Left lung (tissue), 4 donors: ENCODE measurements at regions not wholly inside any gene's neighbourhood (a gene's known extent, or its start where the extent isn't known, plus 50 kb on each side); places are given as distances from the start of the nearest gene placed in this dataset.
A peak's percentile ranks its signal among the peaks of the same experiment; 100 is the strongest.

ENCODE experiments used
- ATAC-seq: fragments of 200-7000 bp; cut with Tn5 transposase; one replicate; pipeline ENCODE4 v1.9.1; 2020; ENCODE audit warnings: moderate library complexity
- DNase-seq, 4 donors: peaks; one replicate each; pipeline ENCODE4 v3.0.0-alpha.2; 2013 to 2020
- H3K27ac ChIP-seq, 2 donors: fragments of 200-600 bp; sonication (generic) in 1 of 2; one replicate each; pipeline versions ENCODE4 v1.5.0 to v1.8.0; 2020 to 2021
- H3K27me3 ChIP-seq, 2 donors: fragments of 200-600 bp; sonication (generic) in 1 of 2; one replicate each; pipeline versions ENCODE4 v1.5.0 to v1.8.0; 2020 to 2021
- H3K36me3 ChIP-seq, 2 donors: fragments of 200-600 bp; sonication (generic) in 1 of 2; one replicate each; pipeline versions ENCODE4 v1.5.0 to v1.8.0; 2020 to 2021
- H3K4me1 ChIP-seq, 2 donors: fragments of 200-600 bp; one replicate each; pipeline ENCODE4 v1.8.0; 2021
- H3K4me3 ChIP-seq, 2 donors: fragments of 200-600 bp; sonication (generic) in 1 of 2; one replicate each; pipeline versions ENCODE4 v1.5.0 to v1.8.0; 2020 to 2021; ENCODE audit warnings: mild to moderate bottlenecking in 1 of 2
- H3K9me3 ChIP-seq, 2 donors: fragments of 200-600 bp; sonication (generic) in 1 of 2; one replicate each; pipeline versions ENCODE4 v1.5.0 to v1.8.0; 2020 to 2021
- intact Hi-C, 2 donors: fragments of 100-400 bp; cut with DNase I; formaldehyde crosslinking; loops; one replicate each; pipeline versions ENCODE4 v1.11.2 to v1.14.2; 2022
- TF ChIP-seq, protein P1 (sequence below), 2 donors: fragments of 200-600 bp; sonication (generic) in 1 of 2; IDR thresholded peaks; one replicate each; pipeline versions ENCODE4 v1.5.0 to v1.8.0; 2021; ENCODE audit warnings: antibody characterized with exemption in 2 of 2
- donor health status: DM: no; HTN: yes; CAD: no.
- donor health status: DM: no; HTN: no; CAD: no.

DNA sequence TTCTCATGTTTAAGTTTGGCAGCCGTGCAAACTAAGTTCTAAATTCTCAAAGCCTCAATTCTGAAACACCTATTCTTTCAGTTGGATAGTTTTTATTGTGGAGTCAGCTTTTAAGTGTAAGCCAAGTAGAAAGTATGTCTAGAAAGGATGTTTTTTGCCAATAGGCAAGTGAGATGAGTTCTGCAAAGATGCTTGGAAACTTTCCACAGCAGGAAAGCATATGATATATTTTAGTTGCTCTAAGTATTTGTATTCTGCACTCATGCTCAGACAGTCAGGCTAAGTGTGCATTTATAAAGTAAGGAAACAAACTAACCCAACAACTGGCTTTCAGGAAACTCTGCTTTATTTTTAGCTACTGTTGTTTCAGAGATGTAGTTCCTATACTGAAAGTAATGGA, 67.3 kb upstream of the CDH18 start:
- Histone ChIP-seq H3K4me1 (no peaks in the 10 kb centered on the region), H3K27me3 (no peaks in the 10 kb centered on the region), H3K4me3 (no peak overlapping the region), H3K9me3 (peaks cover 0 to 2% of the 10 kb centered on the region in 2 donors), H3K27ac (no peak overlapping the region), H3K36me3 (no peaks in the 10 kb centered on the region)
- ATAC-seq (no peak), DNase-seq (no peak)
- intact Hi-C loops = no loop called here
- TF ChIP-seq, protein P1, sequence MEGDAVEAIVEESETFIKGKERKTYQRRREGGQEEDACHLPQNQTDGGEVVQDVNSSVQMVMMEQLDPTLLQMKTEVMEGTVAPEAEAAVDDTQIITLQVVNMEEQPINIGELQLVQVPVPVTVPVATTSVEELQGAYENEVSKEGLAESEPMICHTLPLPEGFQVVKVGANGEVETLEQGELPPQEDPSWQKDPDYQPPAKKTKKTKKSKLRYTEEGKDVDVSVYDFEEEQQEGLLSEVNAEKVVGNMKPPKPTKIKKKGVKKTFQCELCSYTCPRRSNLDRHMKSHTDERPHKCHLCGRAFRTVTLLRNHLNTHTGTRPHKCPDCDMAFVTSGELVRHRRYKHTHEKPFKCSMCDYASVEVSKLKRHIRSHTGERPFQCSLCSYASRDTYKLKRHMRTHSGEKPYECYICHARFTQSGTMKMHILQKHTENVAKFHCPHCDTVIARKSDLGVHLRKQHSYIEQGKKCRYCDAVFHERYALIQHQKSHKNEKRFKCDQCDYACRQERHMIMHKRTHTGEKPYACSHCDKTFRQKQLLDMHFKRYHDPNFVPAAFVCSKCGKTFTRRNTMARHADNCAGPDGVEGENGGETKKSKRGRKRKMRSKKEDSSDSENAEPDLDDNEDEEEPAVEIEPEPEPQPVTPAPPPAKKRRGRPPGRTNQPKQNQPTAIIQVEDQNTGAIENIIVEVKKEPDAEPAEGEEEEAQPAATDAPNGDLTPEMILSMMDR (IDR thresholded peaks at IDR 0.05) = no peak

DNA sequence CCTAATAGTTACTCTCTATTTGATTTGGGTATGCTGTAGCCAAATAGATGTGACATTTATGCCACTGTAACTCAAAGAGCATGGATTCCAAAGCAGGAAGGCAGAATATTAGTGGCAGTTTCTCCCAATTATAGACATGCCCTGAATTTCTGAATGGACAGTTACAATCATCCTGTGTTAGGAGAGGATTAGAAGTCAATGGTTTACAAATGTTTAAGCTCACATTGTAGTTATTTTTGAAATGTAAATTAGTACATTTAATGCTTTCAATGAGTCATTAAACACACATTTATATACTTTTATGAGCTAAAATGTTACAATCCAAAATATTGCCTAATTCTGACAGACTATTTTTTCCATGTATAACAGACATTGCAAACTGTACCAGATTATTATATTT, 62.3 kb upstream of the CDH18 start:
- Histone ChIP-seq H3K27ac (no peak overlapping the region), H3K27me3 (no peaks in the 10 kb centered on the region), H3K4me3 (no peak overlapping the region), H3K36me3 (no peaks in the 10 kb centered on the region), H3K4me1 (no peaks in the 10 kb centered on the region), H3K9me3 (peaks cover 0 to 7% of the 10 kb centered on the region in 2 donors)
- intact Hi-C loops = no loop called here
- DNase-seq = no peak
- TF ChIP-seq, protein P1 (IDR thresholded peaks at IDR 0.05) = no peak
- ATAC-seq = no peak

DNA sequence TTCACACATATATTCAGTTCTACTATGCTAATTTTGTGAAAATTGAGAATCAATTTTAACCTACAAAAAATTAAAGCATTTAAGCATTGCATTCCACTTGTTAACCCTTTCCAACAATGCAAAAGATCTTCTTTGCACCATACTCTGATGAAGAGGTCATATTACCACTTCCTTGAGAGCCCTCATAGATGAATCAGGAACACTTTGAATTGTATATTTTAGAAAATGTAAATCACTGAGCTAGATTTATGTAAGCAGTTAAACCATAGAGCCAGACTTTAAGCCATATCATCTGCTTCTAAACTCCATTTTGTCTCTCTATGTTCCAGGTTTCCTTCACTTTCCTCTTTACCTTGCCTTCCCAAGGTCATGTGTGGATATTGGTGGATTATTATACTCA, 56.5 kb upstream of the CDH18 start:
- Histone ChIP-seq H3K4me3 (no peak overlapping the region), H3K9me3 (peaks cover 0 to 2% of the 10 kb centered on the region in 2 donors), H3K36me3 (no peaks in the 10 kb centered on the region), H3K4me1 (no peaks in the 10 kb centered on the region), H3K27ac (no peak overlapping the region), H3K27me3 (no peaks in the 10 kb centered on the region)
- DNase-seq (no peak), ATAC-seq (no peak)
- TF ChIP-seq, protein P1 (IDR thresholded peaks at IDR 0.05) = no peak
- intact Hi-C loops = no loop called here

DNA sequence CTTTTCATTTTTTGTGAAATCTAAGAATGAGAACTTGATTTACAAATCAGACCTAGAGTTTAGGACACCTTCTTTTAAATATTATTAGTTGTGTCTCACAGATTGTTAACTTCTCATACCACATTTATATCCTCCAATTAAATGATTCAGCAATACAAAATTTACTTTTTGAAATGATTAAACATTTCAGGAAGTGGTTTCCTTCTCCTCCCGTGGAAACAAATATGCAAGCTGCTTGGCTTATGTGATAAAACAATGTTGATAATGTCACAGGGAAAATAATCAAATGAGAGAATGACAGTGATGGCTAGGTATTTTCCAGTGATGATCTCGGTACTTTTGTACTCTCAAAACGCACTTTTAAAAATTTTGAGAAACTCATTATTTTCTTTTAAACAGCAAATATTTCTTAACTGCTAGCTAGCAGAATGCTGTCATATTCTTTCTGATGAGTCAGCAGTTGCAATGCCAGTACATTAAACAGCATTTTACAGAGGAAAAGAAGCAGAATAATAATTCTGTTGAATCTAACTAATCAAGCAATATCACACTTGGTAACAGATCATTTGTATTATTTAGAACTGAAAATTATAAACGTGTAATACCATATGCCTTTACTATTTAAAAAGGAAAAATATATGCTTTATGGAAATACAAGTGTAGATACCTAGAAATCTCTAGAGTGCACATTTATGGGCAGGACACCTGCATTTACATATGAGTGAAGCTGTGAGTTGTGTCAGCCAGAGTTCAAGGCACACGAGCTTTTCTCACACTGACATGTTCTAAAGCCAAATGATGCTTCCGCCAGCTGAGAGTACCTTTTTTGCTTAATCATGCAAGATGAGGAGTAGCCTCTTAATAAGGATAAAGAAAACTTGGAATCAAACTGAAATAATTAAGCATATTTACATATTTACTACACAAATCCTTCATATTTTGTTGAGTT, 53.6 kb upstream of the CDH18 start:
- H3K4me1 ChIP-seq = no peaks in the 10 kb centered on the region
- peak in 1 of 4 donors; percentile 23 for DNase-seq
- intact Hi-C loops = no loop called here
- no peak overlapping the region for H3K27ac ChIP-seq
- TF ChIP-seq, protein P1 (IDR thresholded peaks at IDR 0.05) = no peak
- H3K9me3 ChIP-seq = peaks cover 0 to 14% of the 10 kb centered on the region in 2 donors
- no peaks in the 10 kb centered on the region for H3K36me3 ChIP-seq
- H3K4me3 ChIP-seq = no peak overlapping the region
- no peaks in the 10 kb centered on the region for H3K27me3 ChIP-seq
- no peak for ATAC-seq

DNA sequence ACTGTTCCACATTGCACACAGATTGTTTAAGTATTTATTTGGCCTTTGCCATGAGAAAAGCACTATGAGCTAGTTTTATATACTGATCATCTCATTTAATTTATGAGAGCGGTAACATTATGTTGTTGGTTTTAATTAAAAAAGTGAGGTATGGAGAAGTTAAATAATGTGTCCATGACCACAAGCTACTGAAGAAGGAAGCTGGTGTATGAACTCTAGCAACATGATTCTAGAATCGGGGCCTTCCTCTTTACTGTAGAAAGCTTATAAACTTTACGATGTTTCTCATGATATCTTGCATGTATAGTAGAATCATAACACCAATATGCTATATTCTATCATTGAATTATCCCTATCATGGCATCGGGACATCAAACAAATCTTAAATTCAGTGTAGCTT, 52.9 kb upstream of the CDH18 start:
- no peak for DNase-seq
- TF ChIP-seq, protein P1 (IDR thresholded peaks at IDR 0.05) = no peak

More for the DNA sequence above, 52.9 kb upstream of the CDH18 start:
- intact Hi-C loops = no loop called here
- H3K27ac ChIP-seq = no peak overlapping the region
- H3K4me1 ChIP-seq = no peaks in the 10 kb centered on the region
- no peaks in the 10 kb centered on the region for H3K27me3 ChIP-seq
- no peaks in the 10 kb centered on the region for H3K36me3 ChIP-seq
- H3K4me3 ChIP-seq = no peak overlapping the region
- peaks cover 0 to 14% of the 10 kb centered on the region in 2 donors for H3K9me3 ChIP-seq
- no peak for ATAC-seq
